ENCODE measurements at regions not wholly inside any gene's neighbourhood (a gene's known extent, or its start where the extent isn't known, plus 50 kb on each side); places are given as distances from the start of the nearest gene placed in this dataset.
"Not testable (repeated sequence)": the region's sequence is repeated elsewhere in the genome, so short reads cannot be mapped to it uniquely, and the experiment has no call there.

DNA sequence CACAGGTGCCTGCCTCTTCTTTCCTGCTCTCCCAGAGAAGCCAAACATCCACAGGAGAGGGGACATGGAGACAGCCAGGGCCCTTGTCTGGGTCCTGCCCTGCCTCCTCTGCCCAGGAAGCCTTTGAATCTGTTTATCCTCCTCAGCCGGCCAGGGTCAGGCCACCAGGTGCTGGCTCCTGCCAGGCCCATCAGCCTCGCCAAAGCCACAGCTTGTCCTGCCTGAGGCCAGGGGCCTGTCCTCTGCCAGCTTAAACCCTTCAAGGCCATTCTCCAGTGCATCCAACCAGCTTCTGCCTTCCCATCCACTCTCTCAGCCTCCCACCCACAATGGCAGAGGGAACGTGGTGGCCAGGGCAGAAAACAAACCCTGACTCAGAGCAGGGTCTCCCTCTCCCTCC lies 254.6 kb downstream of the ANKRD60 start:
- no peak for DNase-seq (ENCODE audit: low spot score)

GRCh38 chr20:57971583-57971982 lies 256.9 kb downstream of the ANKRD60 start:
- not testable (repeated sequence) for DNase-seq (ENCODE audit: low spot score)

- DNase-seq (ENCODE audit: low spot score), result no peak
Observed at GRCh38 chr20:57970856-57971255, 257.6 kb downstream of the ANKRD60 start.

GRCh38 chr20:57970116-57970515 lies 258.3 kb downstream of the ANKRD60 start:
- no peak for DNase-seq (ENCODE audit: low spot score)

- no peak for DNase-seq (ENCODE audit: low spot score)
Observed at GRCh38 chr20:57968120-57968519, 258.3 kb upstream of the PMEPA1 start.

- no peak for DNase-seq (ENCODE audit: low spot score)
Observed at GRCh38 chr20:57967364-57967763, 257.5 kb upstream of the PMEPA1 start.

GRCh38 chr20:57966620-57967019 lies 256.8 kb upstream of the PMEPA1 start:
- no peak for DNase-seq (ENCODE audit: low spot score)

DNA sequence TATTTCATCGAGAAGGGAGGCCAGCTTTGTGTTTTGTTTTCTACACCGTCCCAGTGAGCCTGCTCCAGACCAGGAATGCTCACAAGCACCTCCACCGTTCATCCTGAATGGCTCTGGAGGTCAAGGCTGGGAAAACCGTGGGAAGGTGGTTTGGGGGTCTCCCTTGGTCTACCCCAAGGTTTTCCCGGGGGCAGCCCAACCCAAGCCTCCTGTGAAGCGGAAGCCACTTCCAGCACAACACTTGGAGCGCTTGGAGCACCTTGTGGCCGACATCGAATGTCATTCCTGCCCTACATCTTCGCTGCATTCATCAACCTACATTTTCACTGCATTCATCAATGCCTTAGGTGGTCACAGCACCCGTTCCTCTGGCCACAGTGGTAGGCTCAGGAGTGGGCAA lies 255.6 kb upstream of the PMEPA1 start:
- DNase-seq (ENCODE audit: low spot score), result no peak

- DNase-seq (ENCODE audit: low spot score), result no peak
Observed at GRCh38 chr20:57964011-57964862, 254.4 kb upstream of the PMEPA1 start.

DNA sequence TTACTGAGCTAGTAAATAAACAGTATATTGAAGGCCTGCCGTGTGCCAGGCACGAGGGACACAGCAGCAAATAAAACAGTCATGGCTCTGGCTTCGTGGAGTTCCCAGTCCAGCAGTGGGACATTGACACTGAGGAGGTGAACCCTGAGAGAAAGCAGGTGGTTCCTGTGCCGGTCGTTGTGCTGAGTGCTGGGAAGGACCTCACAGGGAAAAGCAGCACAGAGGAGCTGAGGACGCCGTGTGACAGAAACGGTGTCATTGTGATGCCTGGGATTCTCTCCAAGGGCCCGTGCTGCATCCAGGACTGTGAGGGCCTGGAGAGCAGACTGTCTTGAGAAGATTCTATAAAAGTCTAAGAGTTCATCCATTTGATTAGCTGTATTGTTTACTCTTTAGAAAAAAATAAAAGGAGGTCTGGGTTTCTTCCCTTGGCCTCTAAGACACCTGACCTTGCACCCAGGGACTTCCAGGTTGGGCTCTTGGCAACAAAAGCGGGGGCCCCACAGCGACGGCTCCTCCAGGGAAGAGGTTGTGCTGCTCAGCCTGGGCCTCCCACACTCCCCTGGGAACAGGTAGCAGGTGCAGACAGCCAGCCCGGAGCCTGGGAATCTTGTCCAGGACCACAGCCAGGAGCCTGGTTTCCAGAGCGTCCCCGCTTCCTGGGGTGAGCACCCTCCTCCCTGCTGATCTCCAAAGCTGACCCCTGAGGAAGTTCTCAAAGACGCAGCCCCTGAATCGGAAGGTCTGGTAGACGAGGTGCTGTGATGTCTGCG lies 251.2 kb upstream of the PMEPA1 start:
- no peak for DNase-seq (ENCODE audit: low spot score)

DNA sequence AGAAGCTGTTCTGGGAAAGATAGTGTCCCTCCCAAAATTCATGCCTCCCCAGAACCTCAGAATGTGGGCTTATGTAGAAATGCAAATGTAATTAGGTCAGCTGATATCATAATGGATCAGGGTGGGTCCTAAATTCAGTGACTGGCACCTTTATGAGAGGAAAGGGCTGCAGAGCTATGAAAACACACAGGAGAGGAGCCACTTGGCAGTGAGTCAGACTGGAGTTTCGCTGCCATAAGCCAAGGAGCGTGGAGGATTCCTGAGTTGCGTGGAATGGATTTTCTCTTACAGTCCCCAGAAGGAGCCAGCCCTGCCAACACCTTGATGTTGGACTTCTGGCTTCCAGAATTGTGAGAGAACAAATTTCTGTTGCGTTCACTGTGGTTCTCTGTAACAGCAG lies 249.8 kb upstream of the PMEPA1 start:
- no peak for DNase-seq (ENCODE audit: low spot score)

- DNase-seq (ENCODE audit: low spot score), result peak; percentile 59
Observed at GRCh38 chr20:57959018-57959417, 249.2 kb upstream of the PMEPA1 start.

GRCh38 chr20:57958050-57958420 lies 248.2 kb upstream of the PMEPA1 start:
- no peak for DNase-seq (ENCODE audit: low spot score)

DNA sequence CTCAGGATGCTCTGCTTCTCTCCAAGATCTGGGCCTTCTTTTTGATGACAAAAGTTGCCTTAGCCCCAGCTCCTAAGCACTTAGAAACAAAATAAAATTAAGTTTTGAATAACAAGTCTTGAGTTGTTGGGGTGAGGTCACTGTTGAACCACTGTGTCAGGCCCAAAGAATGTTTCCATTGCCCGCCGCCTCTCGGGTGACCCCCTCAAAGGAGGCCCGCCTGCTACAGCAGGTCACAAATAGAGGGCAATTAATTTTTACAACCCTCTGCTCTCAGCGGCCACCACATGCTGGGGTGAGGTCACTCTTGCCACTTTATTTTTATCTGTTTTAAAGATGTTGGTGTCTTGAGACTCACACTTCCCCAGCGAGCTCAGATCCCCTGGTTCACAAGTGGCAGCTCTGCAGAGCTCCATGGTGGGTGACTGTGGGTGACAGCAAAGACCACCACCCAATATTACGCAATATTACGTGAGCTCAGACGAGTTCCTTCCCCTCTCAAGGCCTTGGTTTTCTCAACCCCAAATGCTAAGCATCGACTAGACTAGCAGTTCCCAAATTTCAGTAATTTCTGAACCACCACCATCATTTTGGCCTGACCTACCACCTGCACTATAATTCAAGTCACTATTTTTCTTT lies 247.7 kb upstream of the PMEPA1 start:
- DNase-seq (ENCODE audit: low spot score), result peak; percentile 59

- DNase-seq (ENCODE audit: low spot score), result no peak
Observed at GRCh38 chr20:57953638-57954037, 243.8 kb upstream of the PMEPA1 start.

GRCh38 chr20:57952136-57952535 lies 242.3 kb upstream of the PMEPA1 start:
- no peak for DNase-seq (ENCODE audit: low spot score)

DNA sequence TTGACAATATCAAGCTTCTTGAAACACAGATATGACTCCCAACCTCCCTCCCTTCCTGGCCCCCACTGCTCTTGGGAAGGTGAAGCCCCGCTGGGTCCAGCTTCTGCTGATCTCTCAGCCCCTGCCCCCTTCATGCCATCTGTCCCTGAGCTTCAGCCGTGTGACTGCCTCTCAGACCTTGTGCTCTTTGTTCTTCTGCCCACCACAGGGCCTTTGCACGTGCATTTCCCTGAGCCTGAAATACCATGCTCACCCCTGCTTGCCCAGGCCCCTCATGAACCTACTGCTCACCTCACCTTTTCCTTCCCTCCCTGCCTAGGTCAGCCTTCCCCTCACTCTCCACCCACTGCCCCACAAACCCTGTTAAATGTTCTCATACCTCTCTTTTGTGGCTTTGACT lies 241.7 kb upstream of the PMEPA1 start:
- DNase-seq (ENCODE audit: low spot score), result no peak

DNA sequence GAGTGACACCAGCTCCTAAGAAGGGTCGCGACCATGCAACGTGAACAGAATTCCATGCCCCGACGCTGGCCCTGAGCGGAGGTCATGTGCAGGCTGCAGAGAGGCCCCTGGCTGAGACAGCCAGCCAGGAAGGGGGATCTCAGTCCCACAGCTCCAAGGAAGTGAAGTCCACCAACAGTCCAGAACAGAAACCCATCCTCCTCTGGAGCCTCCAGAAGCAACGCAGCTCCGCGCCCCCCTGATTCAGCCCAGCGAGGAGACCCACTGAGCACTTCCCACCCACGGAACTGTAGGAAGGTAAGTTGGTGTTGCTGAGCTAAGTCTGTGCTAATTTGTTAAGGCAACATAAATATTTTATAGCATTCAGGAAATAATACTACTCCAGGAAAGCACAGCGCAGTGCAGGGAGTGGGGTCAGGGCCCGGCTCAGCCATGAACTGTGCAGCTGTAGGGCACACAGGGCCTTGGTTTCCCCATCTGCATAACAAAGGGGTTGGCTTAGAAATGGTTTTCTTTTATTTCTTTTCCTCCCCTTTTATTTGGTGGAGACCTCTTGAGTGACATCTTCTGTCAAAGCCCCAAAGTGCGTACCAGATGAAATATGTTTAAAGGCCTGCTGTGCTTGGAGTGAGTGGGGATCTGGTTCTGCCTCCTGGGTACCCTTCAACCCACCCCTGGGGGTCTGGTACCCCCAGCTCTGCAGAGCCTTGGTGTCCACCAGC lies 241.1 kb upstream of the PMEPA1 start:
- DNase-seq (ENCODE audit: low spot score), result no peak

DNA sequence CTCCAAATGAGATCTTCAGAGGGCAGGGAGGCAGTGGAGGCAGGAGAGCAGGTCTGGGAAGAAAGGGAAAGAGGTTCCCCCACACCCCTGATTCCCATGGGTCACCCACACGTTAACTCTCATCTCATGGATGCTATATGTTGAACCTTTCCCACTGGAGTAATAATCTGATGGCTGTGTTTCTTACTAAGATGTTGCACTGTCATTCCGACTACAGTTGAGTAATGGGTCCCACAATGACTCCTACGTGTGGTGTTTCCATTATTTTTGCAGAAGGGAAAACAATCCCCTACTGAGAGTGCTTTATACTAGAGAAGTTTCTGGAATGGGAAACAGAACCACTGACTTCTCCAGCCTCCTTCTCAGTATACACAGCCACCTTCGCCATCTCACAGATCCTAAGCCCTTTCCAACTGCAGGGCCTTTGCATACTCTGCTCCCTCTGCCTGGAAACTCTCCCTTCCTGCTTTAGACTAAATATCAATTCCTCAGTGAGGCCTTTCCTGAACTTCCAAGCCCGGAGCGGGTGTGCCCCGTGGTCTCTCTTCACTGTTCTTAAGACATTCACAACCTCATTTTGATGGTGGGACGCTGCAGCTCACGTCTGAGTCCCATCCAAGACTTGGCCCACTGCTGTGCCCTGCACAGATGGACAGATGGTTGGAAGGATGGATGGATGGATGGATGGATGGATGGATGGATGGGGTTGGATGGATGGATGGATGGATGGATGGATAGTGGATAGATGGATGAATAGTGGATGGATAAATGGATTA lies 238.6 kb upstream of the PMEPA1 start:
- DNase-seq (ENCODE audit: low spot score), result no peak

GRCh38 chr20:57947421-57948179 lies 237.8 kb upstream of the PMEPA1 start:
- no peak for DNase-seq (ENCODE audit: low spot score)

Measured in ureter (tissue), 1 donor.